ENCODE measurements at regions not wholly inside any gene's neighbourhood (a gene's known extent, or its start where the extent isn't known, plus 50 kb on each side); places are given as distances from the start of the nearest gene placed in this dataset.

DNA sequence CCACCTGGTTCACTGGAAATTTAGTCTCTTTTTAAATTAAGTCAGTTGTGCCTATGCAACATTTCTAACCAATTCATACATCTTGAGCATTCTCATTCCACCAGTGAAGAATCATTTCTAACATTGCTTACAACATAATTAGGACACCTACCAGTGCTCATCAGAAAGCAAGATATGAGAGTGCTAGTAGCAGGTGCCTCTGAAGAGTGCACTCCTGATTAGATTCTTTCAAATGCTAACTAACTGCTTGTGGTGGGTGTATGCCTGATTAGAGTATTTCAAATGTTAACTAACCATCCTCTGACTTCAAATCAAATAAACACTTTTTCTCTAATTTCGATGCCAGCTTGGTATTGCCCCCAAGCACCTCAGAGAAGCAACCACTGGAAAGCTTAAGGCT lies 124.3 kb upstream of the DNAJC10 start:
- TF ChIP-seq SRSF1 (IDR thresholded peaks at IDR 0.05; ENCODE audit: low read depth, low read length) (no peak), CTCF (IDR thresholded peaks at IDR 0.05 in 2 of 3, conservative IDR thresholded peaks at IDR 0.05 in 1 of 3; ENCODE audit: insufficient read depth in 2 of 3, low read depth in 1 of 3, low read length in 3 of 3) (no peak), ZNF561 (CRISPR knock-in tag; conservative IDR thresholded peaks at IDR 0.05) (no peak), ZNF217 (CRISPR knock-in tag; IDR thresholded peaks at IDR 0.05) (no peak), YY1 (IDR thresholded peaks at IDR 0.05; ENCODE audit: borderline replicate concordance in 1 of 3, control insufficient read depth in 1 of 3, extremely low read depth in 1 of 3, insufficient read depth in 3 of 3, insufficient read length in 1 of 3, insufficient replicate concordance in 2 of 3, low read depth in 1 of 3, low read length in 2 of 3) (no peak), SRSF9 (IDR thresholded peaks at IDR 0.05; ENCODE audit: borderline replicate concordance, low read depth, low read length) (no peak), MAFK (IDR thresholded peaks at IDR 0.05; ENCODE audit: low read length) (no peak), CBX5 (IDR thresholded peaks at IDR 0.05; ENCODE audit: borderline replicate concordance, low read depth) (no peak), FOXP1 (CRISPR knock-in tag; IDR thresholded peaks at IDR 0.05) (no peak), SPI1 (IDR thresholded peaks at IDR 0.05; ENCODE audit: borderline replicate concordance, low read depth, low read length) (no peak)

Measured in K562 (cell line).